Fibroblast of lung (primary cell): ENCODE measurements at regions not wholly inside any gene's neighbourhood (a gene's known extent, or its start where the extent isn't known, plus 50 kb on each side); places are given as distances from the start of the nearest gene placed in this dataset.

Experiments
- DNase-seq, 2 donors: peaks; one replicate each; pipeline versions ENCODE4 v3.0.0 to v3.0.0-alpha.2; 2010; ENCODE audit warnings: low read depth in 2 of 2
- H2AFZ ChIP-seq: 2 replicates; pipeline ENCODE4 v1.5.1; 2012; ENCODE audit warnings: low read length, control low read depth, inconsistent platforms
- H3K27ac ChIP-seq: 2 replicates; pipeline ENCODE4 v1.5.1; 2011; ENCODE audit warnings: low read length, control low read depth; ENCODE audit not compliant: insufficient read depth
- H3K27me3 ChIP-seq: 2 replicates; pipeline ENCODE4 v1.5.1; 2011; ENCODE audit warnings: mild to moderate bottlenecking, low read length; ENCODE audit not compliant: control insufficient read depth, insufficient read depth
- H3K36me3 ChIP-seq: 2 replicates; pipeline ENCODE4 v1.5.1; 2011; ENCODE audit warnings: low read length; ENCODE audit not compliant: control insufficient read depth, insufficient read depth
- H3K4me1 ChIP-seq: 2 replicates; pipeline ENCODE4 v1.5.1; 2011; ENCODE audit warnings: low read length; ENCODE audit not compliant: control insufficient read depth, insufficient read depth; ENCODE audit errors: extremely low read depth
- H3K4me2 ChIP-seq: 2 replicates; pipeline ENCODE4 v1.5.1; 2011; ENCODE audit warnings: low read length, control low read depth; ENCODE audit not compliant: insufficient read depth; ENCODE audit errors: extremely low read depth
- H3K4me3 ChIP-seq, 4 experiments: fragments of 200-600 bp in 1 of 4; sonication (generic) in 1 of 4; replicated peaks in 1 of 4; 2 replicates each; pipeline ENCODE4 v1.5.1; 2011 to 2016; ENCODE audit warnings: low read length in 4 of 4, low read depth in 3 of 4, mild to moderate bottlenecking in 3 of 4, control low read depth in 2 of 4, inconsistent platforms in 1 of 4, mixed read lengths in 1 of 4; ENCODE audit not compliant: insufficient read depth in 1 of 4; ENCODE audit errors: control extremely low read depth in 1 of 4
- H3K79me2 ChIP-seq: 2 replicates; pipeline ENCODE4 v1.5.1; 2012; ENCODE audit warnings: mild to moderate bottlenecking, low read length, inconsistent platforms; ENCODE audit not compliant: control insufficient read depth, insufficient read depth
- H3K9ac ChIP-seq: 2 replicates; pipeline ENCODE4 v1.5.1; 2011; ENCODE audit warnings: mild to moderate bottlenecking, low read length, control low read depth; ENCODE audit not compliant: insufficient read depth
- H3K9me3 ChIP-seq: 2 replicates; pipeline ENCODE4 v1.5.1; 2012; ENCODE audit warnings: low read depth, low read length; ENCODE audit not compliant: control insufficient read depth, insufficient read depth
- H4K20me1 ChIP-seq: 2 replicates; pipeline ENCODE4 v1.5.1; 2011; ENCODE audit warnings: low read length; ENCODE audit not compliant: control insufficient read depth, insufficient read depth; ENCODE audit errors: extremely low read depth
- EZH2 ChIP-seq: IDR thresholded peaks from 2 replicates; pipeline ENCODE4 v1.5.1; 2012; ENCODE audit warnings: low read length, control low read depth, mild to moderate bottlenecking; ENCODE audit errors: missing control alignments
- TF ChIP-seq, protein P1 (sequence below), 2 donors: IDR thresholded peaks in 1 of 2; conservative IDR thresholded peaks in 1 of 2; 1 replicate in 1 of 2; 2 replicates in 1 of 2; pipeline ENCODE4 v1.5.1; 2011 to 2012; ENCODE audit warnings: low read length in 2 of 2, control low read depth in 1 of 2, inconsistent platforms in 1 of 2, low read depth in 1 of 2, mild to moderate bottlenecking in 1 of 2

DNA sequence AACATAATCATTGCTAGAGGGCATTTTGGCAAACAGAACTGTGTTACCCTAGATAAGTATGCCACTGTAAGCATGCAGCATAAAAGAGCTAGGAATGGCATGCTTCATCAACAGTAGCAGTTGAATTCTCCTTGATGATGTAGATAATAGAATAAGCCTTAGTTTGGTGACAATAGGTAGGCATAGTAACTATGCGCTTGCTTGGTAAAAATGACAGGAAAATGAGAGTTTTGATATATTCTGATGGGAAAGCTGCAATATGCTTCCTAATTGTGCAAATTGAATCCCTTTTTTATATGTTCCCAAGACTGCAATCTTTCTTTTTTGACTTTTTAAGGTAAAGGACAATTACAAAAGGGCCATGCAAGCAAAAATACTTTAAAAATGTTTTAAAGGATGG, 930.9 kb upstream of the FAM98A start:
- H2AFZ ChIP-seq, result no peak overlapping the region
- no peaks in the 10 kb centered on the region for H3K4me1 ChIP-seq
- TF ChIP-seq, protein P1, sequence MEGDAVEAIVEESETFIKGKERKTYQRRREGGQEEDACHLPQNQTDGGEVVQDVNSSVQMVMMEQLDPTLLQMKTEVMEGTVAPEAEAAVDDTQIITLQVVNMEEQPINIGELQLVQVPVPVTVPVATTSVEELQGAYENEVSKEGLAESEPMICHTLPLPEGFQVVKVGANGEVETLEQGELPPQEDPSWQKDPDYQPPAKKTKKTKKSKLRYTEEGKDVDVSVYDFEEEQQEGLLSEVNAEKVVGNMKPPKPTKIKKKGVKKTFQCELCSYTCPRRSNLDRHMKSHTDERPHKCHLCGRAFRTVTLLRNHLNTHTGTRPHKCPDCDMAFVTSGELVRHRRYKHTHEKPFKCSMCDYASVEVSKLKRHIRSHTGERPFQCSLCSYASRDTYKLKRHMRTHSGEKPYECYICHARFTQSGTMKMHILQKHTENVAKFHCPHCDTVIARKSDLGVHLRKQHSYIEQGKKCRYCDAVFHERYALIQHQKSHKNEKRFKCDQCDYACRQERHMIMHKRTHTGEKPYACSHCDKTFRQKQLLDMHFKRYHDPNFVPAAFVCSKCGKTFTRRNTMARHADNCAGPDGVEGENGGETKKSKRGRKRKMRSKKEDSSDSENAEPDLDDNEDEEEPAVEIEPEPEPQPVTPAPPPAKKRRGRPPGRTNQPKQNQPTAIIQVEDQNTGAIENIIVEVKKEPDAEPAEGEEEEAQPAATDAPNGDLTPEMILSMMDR (conservative IDR thresholded peaks at IDR 0.05 in 1 of 2, IDR thresholded peaks at IDR 0.05 in 1 of 2; ENCODE audit: low read depth in 1 of 2, low read length in 2 of 2), result no peak
- no peak for TF ChIP-seq EZH2
- H3K9ac ChIP-seq, result no peak overlapping the region
- H3K4me2 ChIP-seq, result no peak overlapping the region
- no peaks in the 10 kb centered on the region for H3K79me2 ChIP-seq
- no peaks in the 10 kb centered on the region for H4K20me1 ChIP-seq
- H3K36me3 ChIP-seq, result no peaks in the 10 kb centered on the region
- no peaks in the 10 kb centered on the region for H3K27me3 ChIP-seq
- H3K9me3 ChIP-seq, result no peaks in the 10 kb centered on the region
- no peak for DNase-seq
- no peak overlapping the region for H3K4me3 ChIP-seq
- H3K27ac ChIP-seq, result no peak overlapping the region

DNA sequence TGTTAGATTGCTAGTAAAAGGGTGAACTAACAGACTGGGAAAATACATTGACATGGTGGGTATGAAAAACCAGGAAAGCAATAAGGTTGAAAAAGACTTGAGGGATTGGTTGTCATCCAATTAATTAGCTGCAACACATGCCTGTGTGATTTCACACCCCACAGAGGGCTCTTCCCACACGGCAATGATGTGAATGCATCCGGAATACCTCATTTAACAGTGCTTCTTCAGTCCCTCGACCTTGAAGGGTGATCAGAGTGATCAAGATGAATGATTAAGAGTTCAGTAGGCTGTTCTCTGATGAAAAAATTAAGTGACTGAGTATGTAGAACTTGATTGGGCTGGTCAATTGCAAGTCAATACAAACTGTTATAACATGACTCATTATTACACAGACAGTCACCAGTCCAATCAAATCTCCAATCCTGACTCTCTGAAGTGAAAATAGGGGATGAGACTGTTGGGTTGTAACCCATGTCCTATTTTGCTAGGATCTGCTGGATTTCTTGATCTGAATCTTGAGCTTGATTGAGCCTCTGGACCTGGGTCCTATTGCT, 924.9 kb upstream of the FAM98A start:
- H3K4me3 ChIP-seq, result no peak overlapping the region
- no peak overlapping the region for H2AFZ ChIP-seq
- DNase-seq, result no peak
- TF ChIP-seq EZH2, result no peak
- TF ChIP-seq, protein P1 (conservative IDR thresholded peaks at IDR 0.05 in 1 of 2, IDR thresholded peaks at IDR 0.05 in 1 of 2; ENCODE audit: low read depth in 1 of 2, low read length in 2 of 2), result no peak
- H3K79me2 ChIP-seq, result no peaks in the 10 kb centered on the region
- no peak overlapping the region for H3K4me2 ChIP-seq
- H3K27me3 ChIP-seq, result no peaks in the 10 kb centered on the region
- H3K9me3 ChIP-seq, result no peaks in the 10 kb centered on the region
- H3K36me3 ChIP-seq, result no peaks in the 10 kb centered on the region
- H3K4me1 ChIP-seq, result no peaks in the 10 kb centered on the region
- H4K20me1 ChIP-seq, result no peaks in the 10 kb centered on the region
- no peak overlapping the region for H3K9ac ChIP-seq
- no peak overlapping the region for H3K27ac ChIP-seq

GRCh38 chr2:34519659-34520058, 920.6 kb upstream of the FAM98A start:
- no peaks in the 10 kb centered on the region for H4K20me1 ChIP-seq
- H3K4me1 ChIP-seq, result no peaks in the 10 kb centered on the region
- H3K4me2 ChIP-seq, result no peak overlapping the region
- TF ChIP-seq EZH2, result no peak
- TF ChIP-seq, protein P1 (conservative IDR thresholded peaks at IDR 0.05 in 1 of 2, IDR thresholded peaks at IDR 0.05 in 1 of 2; ENCODE audit: low read depth in 1 of 2, low read length in 2 of 2), result no peak
- no peaks in the 10 kb centered on the region for H3K36me3 ChIP-seq
- H3K27ac ChIP-seq, result no peak overlapping the region
- no peak overlapping the region for H3K4me3 ChIP-seq
- DNase-seq, result no peak
- no peaks in the 10 kb centered on the region for H3K27me3 ChIP-seq
- H2AFZ ChIP-seq, result no peak overlapping the region
- H3K9me3 ChIP-seq, result no peaks in the 10 kb centered on the region
- no peaks in the 10 kb centered on the region for H3K79me2 ChIP-seq
- no peak overlapping the region for H3K9ac ChIP-seq
